ENCODE measurements at regions not wholly inside any gene's neighbourhood (a gene's known extent, or its start where the extent isn't known, plus 50 kb on each side); places are given as distances from the start of the nearest gene placed in this dataset.
"Not testable (repeated sequence)": the region's sequence is repeated elsewhere in the genome, so short reads cannot be mapped to it uniquely, and the experiment has no call there.

DNA sequence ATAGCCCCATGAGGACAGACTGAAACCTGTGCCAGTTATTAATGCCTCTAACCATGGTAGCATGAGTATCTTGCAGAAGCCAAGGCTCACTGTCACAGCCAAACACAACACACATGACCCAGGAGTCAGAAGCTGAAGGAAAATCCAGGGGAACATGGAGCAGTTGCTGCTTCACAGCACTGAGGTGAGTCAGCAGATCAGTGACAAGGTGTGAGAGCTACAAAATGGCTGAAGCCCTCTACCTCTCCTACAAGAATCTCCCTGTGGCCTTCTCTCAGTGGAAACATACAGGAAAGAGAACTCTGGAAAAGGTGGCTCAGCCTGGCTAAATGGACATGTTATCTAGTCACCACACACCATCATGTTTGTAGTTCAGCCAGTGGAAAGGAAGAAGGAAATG lies 93.5 kb downstream of the NAB1 start:
- intact Hi-C loops (cut with DNase I): no loop called here
- DNase-seq: no peak

DNA sequence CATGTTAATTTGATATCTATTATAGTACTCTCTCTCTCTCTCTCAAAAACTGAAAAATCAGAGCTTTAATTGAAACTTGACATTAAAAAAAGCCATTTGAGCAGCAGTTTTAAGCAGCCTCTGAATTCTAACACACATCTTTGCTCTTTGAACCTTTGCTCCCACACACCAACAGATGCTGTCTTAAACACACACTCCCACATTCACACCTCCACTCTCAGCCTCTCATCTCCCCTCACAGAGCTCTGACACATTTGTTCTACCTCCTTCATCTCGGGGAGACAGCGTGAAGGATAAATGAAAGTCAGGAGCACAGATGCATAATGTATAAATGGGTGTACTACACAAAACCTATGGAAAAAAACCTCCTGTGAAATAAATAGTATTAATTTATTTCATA lies 95.2 kb downstream of the NAB1 start:
- peak in 28 of 42 donors; percentile 4 to 77 (median 37) for DNase-seq
- intact Hi-C loops (cut with DNase I): no loop called here

- DNase-seq: no peak
- intact Hi-C loops (cut with DNase I): no loop called here
Observed at GRCh38 chr2:190746971-190747761, 98.3 kb downstream of the NAB1 start.

GRCh38 chr2:190748966-190749365 lies 100.1 kb downstream of the NAB1 start:
- DNase-seq: no peak
- intact Hi-C loops (cut with DNase I): no loop called here

DNA sequence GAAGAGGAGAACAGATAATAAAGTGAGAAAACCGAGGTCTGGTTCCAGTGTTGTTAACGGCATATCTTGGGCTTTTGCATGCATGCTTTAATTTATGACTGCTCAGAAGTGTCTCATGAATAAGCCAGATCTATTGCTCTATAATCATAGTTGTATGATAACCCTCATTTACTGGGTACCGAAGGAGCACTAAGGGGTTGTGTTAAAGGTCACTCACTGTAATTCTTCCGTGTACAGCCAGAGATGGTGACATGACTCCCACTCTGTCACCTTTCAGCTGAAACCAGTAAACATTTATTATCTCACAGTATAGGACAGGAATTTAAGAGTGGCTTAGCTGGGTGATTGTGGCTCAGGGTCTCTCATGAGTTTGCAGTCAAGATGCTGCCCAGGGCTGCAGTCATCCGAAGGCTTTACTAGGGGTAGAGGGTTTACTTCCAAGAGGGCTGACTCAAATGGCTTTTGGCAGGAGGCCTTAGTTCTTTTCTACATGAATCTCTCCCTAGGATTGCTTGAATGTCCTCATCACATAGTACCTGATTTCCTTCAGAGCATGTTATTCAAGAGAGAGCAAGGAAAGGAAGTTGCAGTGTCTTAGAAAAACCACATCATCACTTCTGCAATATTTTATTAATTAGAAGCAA lies 107.0 kb downstream of the NAB1 start:
- intact Hi-C loops (cut with DNase I): no loop called here

GRCh38 chr2:190759749-190760213 lies 110.9 kb downstream of the NAB1 start:
- no peak for DNase-seq
- intact Hi-C loops (cut with DNase I): no loop called here

More for the DNA sequence above, 107.0 kb downstream of the NAB1 start:
- no peak for DNase-seq

- intact Hi-C loops (cut with DNase I); DNase-seq: not testable (repeated sequence)
Observed at GRCh38 chr2:190760353-190761150, 111.7 kb downstream of the NAB1 start.

- DNase-seq; intact Hi-C loops (cut with DNase I): not testable (repeated sequence)
Observed at GRCh38 chr2:190761216-190761615, 112.3 kb downstream of the NAB1 start.

DNA sequence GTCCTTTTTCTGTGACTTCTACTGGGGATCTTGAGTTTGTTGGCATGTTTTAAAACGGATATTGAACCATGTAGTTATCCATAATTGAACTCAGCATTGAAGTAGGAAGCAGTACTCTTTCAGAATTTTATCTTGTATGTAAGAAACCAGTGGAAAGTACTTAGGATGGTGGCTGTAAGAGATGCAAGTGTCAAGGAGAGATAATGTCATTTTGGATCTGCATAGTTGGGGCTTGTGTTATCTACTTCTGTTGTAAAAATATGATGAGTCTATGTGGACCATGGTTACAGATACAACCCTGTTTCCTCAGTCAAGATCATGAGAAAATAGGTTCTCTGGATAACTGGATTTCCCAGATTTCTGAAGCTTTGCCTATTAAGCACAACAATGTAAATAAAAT lies 113.7 kb downstream of the NAB1 start:
- no peak for DNase-seq
- intact Hi-C loops (cut with DNase I): no loop called here

DNA sequence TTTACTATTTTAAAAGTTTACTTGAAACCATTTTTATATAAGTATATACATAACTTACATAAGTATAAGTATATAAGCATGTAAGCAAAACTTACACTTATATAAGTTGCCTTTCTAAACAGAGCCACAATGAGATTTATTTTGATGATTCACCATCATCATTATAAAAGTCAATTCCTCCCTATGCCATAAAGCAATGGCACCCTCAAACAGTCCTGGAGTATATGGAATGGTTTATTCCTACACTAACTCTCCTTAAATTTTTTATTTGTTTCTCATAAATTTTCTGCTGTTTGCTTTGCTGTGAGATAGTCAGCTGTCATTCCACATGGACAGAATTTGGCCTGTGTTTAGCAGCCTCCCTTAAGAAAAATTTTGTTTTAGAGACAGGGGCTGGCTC lies 114.2 kb downstream of the NAB1 start:
- DNase-seq: no peak
- intact Hi-C loops (cut with DNase I): no loop called here

GRCh38 chr2:190763901-190764514 lies 115.1 kb downstream of the NAB1 start:
- intact Hi-C loops (cut with DNase I): no loop called here
- DNase-seq: peak in 38 of 42 donors; percentile 8 to 84 (median 52)

DNA sequence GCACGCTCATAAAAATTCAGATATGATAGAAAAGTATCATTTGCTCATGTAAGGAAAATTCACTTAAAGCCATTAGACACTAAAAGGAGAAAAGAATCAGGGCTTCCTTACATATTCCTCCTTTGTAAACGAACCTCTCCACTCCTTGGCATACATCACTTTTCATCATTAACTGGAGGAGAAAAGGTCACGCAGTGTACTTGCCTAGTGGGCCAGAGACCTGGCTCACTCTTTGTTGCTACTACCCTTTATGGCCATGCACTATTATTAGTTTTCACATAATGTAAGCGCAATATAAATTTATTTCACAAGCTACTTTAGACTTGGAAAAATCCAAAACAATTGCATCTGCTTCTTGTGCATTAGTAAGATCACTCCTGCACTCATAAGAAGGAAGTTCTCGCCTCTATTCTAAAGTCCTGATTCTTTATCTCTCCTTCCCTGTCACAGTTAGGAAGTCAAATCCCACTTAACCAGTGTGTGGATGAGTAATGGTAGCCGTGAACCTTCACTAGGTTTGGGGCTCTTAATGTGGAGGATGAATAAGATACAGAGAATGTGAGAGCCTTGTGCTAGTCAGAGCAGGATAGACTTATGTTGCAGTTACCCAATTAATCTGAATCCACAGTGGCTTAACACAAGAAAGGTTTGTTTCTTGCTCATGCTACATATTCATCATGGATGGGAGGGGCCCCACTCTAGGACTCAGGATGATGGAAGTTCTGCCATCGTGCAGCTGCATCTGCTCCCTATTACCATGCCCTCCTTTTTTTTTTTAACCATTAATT lies 115.0 kb upstream of the GLS start:
- DNase-seq: no peak
- intact Hi-C loops (cut with DNase I): no loop called here

DNA sequence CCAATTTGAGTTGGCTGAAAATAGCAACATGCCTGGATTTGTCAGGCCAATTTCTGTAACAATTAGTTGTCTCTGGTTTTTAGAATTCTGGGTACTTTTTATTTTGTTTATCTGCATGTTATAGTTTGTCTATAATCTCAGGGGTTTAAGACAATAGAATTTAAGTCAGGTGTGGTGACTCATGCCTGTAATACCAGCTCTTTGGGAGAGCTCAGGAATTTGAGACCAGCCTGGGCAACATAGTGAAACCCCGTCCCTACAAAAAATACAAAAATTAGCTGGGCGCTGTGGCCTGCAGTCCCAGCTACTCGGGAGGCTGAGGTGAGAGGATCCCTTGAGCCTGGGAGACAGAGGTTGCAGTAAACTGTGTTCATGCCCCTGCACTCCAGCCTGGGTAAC lies 114.4 kb upstream of the GLS start:
- intact Hi-C loops (cut with DNase I): no loop called here
- no peak for DNase-seq

DNA sequence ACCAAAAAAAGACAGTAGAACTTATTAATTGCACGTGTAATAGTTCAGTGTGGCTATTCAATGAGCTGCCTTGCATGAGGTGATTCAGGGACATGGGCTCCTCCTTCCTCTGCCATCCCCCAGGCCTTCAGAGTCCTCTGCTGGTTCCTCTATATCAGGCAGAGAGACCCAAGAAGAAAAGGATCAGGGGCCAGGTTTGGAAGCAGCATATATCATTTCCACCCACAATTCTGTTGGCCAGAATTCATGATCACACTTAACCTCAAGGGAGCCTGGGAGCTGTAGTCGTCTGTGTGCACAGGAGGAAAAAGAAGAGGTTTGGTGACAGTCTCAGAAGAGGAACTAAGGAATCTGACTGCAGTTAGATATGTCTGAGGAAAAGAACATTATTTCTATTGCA lies 114.0 kb upstream of the GLS start:
- intact Hi-C loops (cut with DNase I): no loop called here
- DNase-seq: no peak

DNA sequence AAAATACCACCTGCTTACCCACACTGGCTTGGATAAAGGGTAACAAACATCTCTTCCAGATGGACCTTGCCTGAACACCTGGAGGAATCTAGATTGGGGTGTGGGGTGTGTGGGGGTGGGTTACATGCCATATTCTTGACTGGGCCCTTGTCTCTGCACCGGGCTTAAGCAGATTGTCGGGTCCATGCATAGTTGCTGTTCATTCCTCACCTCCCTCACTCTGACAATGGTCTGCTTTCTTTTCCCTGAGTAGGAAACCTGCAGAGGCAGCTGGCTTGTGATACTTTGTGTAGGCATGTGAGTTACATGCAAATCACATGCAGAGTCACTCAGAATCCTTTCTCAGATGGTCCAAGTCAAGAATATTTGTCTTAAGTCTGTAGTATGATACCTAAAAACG lies 112.8 kb upstream of the GLS start:
- intact Hi-C loops (cut with DNase I): no loop called here

GRCh38 chr2:190769258-190769657 lies 111.4 kb upstream of the GLS start:
- DNase-seq: no peak

More for the DNA sequence above, 112.8 kb upstream of the GLS start:
- DNase-seq: no peak

GRCh38 chr2:190771726-190772125 lies 108.9 kb upstream of the GLS start:
- DNase-seq: no peak
- intact Hi-C loops (cut with DNase I): no loop called here

More at GRCh38 chr2:190769258-190769657, 111.4 kb upstream of the GLS start:
- intact Hi-C loops (cut with DNase I): no loop called here

GRCh38 chr2:190780594-190780993 lies 100.0 kb upstream of the GLS start:
- intact Hi-C loops (cut with DNase I): no loop called here
- DNase-seq: no peak
